SK-N-SH (cell line): ENCODE measurements at regions not wholly inside any gene's neighbourhood (a gene's known extent, or its start where the extent isn't known, plus 50 kb on each side); places are given as distances from the start of the nearest gene placed in this dataset.

Experiments used
- CTCF ChIA-PET: fragments of 300-600, 350-600 bp; formaldehyde crosslinking; extraction: SDS; loops from one replicate; lab custom pipeline; 2021; lab: Yijun Ruan, JAX
- POLR2A ChIA-PET: fragments of 350-600 bp; sonication (Branson Sonifier 250); formaldehyde crosslinking; extraction: SDS; loops from one replicate; lab custom pipeline; 2020; ENCODE audit warnings: antibody characterized with exemption, inconsistent platforms; lab: Yijun Ruan, JAX
- DNase-seq: peaks from one replicate; pipeline ENCODE4 v3.0.0; 2012
- H2AFZ ChIP-seq: fragments of 200-600 bp; sonication (generic); 2 replicates; pipeline ENCODE4 v1.8.1; 2016; ENCODE audit warnings: antibody characterized with exemption, mild to moderate bottlenecking, low read depth
- H3F3A ChIP-seq: fragments of 200-600 bp; sonication (generic); replicated peaks from 2 replicates; pipeline ENCODE3; 2016; ENCODE audit warnings: antibody characterized with exemption, mild to moderate bottlenecking; ENCODE audit not compliant: insufficient read depth
- H3K27ac ChIP-seq, 2 experiments: fragments of 200-500 bp in 1 of 2; fragments of 200-600 bp in 1 of 2; sonication (Bioruptor generic) in 1 of 2; sonication (generic), shearing (Covaris generic) in 1 of 2; 2 replicates each; pipeline versions ENCODE4 v1.5.1 to v1.6.1; 2014 to 2016; ENCODE audit warnings: low read depth in 2 of 2, inconsistent platforms in 1 of 2, low read length in 1 of 2, mild to moderate bottlenecking in 1 of 2, mixed read lengths in 1 of 2
- H3K27me3 ChIP-seq: fragments of 200-600 bp; sonication (generic), shearing (Covaris generic); 2 replicates; pipeline ENCODE4 v1.6.1; 2016; ENCODE audit warnings: mixed run types; ENCODE audit not compliant: insufficient read depth
- H3K36me3 ChIP-seq, 2 experiments: fragments of 200-500 bp in 1 of 2; fragments of 200-600 bp in 1 of 2; sonication (Bioruptor generic) in 1 of 2; sonication (generic) in 1 of 2; replicated peaks in 1 of 2; 2 replicates each; pipeline versions ENCODE3 to v1.5.1; 2014 to 2016; ENCODE audit warnings: low read length in 1 of 2, mild to moderate bottlenecking in 1 of 2; ENCODE audit not compliant: insufficient read depth in 2 of 2, control insufficient read depth in 1 of 2
- H3K4me1 ChIP-seq, 2 experiments: fragments of 200-500 bp in 1 of 2; fragments of 200-600 bp in 1 of 2; sonication (Bioruptor generic) in 1 of 2; sonication (generic), shearing (Covaris generic) in 1 of 2; 2 replicates each; pipeline versions ENCODE4 v1.5.1 to v1.6.1; 2014 to 2016; ENCODE audit warnings: low read depth in 1 of 2, low read length in 1 of 2, mixed run types in 1 of 2; ENCODE audit not compliant: insufficient read depth in 2 of 2, control insufficient read depth in 1 of 2
- H3K4me2 ChIP-seq: fragments of 200-600 bp; sonication (generic), shearing (Covaris generic); 2 replicates; pipeline ENCODE4 v1.6.1; 2017; ENCODE audit warnings: mixed run types
- H3K4me3 ChIP-seq, 2 experiments: fragments of 200-500 bp in 1 of 2; fragments of 200-600 bp in 1 of 2; sonication (Bioruptor generic) in 1 of 2; sonication (generic), shearing (Covaris generic) in 1 of 2; 2 replicates each; pipeline versions ENCODE4 v1.5.1 to v1.8.1; 2014 to 2016; ENCODE audit warnings: low read depth in 2 of 2, inconsistent platforms in 1 of 2, low read length in 1 of 2, mild to moderate bottlenecking in 1 of 2, mixed read lengths in 1 of 2, moderate library complexity in 1 of 2
- H3K79me2 ChIP-seq: fragments of 200-600 bp; sonication (generic); 2 replicates; pipeline ENCODE4 v1.8.1; 2017; ENCODE audit warnings: mild to moderate bottlenecking; ENCODE audit not compliant: insufficient read depth
- H3K9ac ChIP-seq: fragments of 200-600 bp; sonication (generic); 2 replicates; pipeline ENCODE4 v1.6.1; 2017; ENCODE audit warnings: mixed run types
- H3K9me2 ChIP-seq: fragments of 200-600 bp; sonication (generic); 2 replicates; pipeline ENCODE4 v1.6.1; 2017; ENCODE audit warnings: mixed run types
- H3K9me3 ChIP-seq: fragments of 200-600 bp; sonication (generic); 2 replicates; pipeline ENCODE4 v1.6.1; 2017; ENCODE audit warnings: mixed run types, mild to moderate bottlenecking, moderate library complexity
- H4K20me1 ChIP-seq: fragments of 200-600 bp; sonication (generic); 2 replicates; pipeline ENCODE4 v1.6.1; 2017; ENCODE audit warnings: mild to moderate bottlenecking, mixed run types; ENCODE audit not compliant: insufficient read depth
- ELF1 ChIP-seq: IDR thresholded peaks from 2 replicates; pipeline ENCODE4 v1.4.0; 2012
- EP300 ChIP-seq, 2 experiments: IDR thresholded peaks; 2 replicates each; pipeline versions ENCODE4 v1.4.0 to v1.6.1; 2012; ENCODE audit warnings: borderline replicate concordance in 1 of 2, low read depth in 1 of 2, low read length in 1 of 2
- EZH2phosphoT487 ChIP-seq: fragments of 200-600 bp; sonication (generic); IDR thresholded peaks from 2 replicates; pipeline ENCODE4 v1.6.1; 2017; ENCODE audit warnings: low read depth, mixed run types, mild to moderate bottlenecking, antibody characterized with exemption, moderate library complexity, borderline replicate concordance
- GATA2 ChIP-seq: sonication (generic); formaldehyde crosslinking; IDR thresholded peaks from 2 replicates; pipeline ENCODE4 v1.5.0; 2020; ENCODE audit warnings: mild to moderate bottlenecking, missing genetic modification reagents
- MEF2A ChIP-seq: IDR thresholded peaks from 2 replicates; pipeline ENCODE4 v1.4.0; 2012; ENCODE audit warnings: low read depth, borderline replicate concordance
- MXI1 ChIP-seq: IDR thresholded peaks from 2 replicates; pipeline ENCODE4 v1.6.1; 2012; ENCODE audit warnings: mild to moderate bottlenecking, low read depth, low read length, improper control_type of control experiment
- POLR2AphosphoS5 ChIP-seq: IDR thresholded peaks from 2 replicates; pipeline ENCODE4 v1.6.1; 2012; ENCODE audit warnings: low read depth, low read length
- RCOR1 ChIP-seq: fragments of 150-350 bp; IDR thresholded peaks from 2 replicates; pipeline ENCODE4 v1.6.1; 2017; ENCODE audit warnings: antibody characterized with exemption, low read length
- RFX5 ChIP-seq: IDR thresholded peaks from 2 replicates; pipeline ENCODE4 v1.6.1; 2012; ENCODE audit warnings: mild to moderate bottlenecking, improper control_type of control experiment, low read length
- TAF1 ChIP-seq: IDR thresholded peaks from 2 replicates; pipeline ENCODE4 v1.6.1; 2012; ENCODE audit warnings: low read depth, mild to moderate bottlenecking, low read length, moderate library complexity, borderline replicate concordance
- TEAD4 ChIP-seq: IDR thresholded peaks from 2 replicates; pipeline ENCODE4 v1.4.0; 2012; ENCODE audit warnings: mild to moderate bottlenecking, borderline replicate concordance; ENCODE audit not compliant: insufficient read depth
- WGBS: methylation state at CpG from one replicate; pipeline ENCODE4 v1.1.6; 2017; ENCODE audit warnings: low lambda C conversion rate; 5-methylcytosine and 5-hydroxymethylcytosine counted together
- TF ChIP-seq, protein P1 (sequence below): IDR thresholded peaks from 2 replicates; pipeline ENCODE4 v1.4.0; 2012; ENCODE audit warnings: low read depth, borderline replicate concordance
- TF ChIP-seq, protein P2 (sequence below): IDR thresholded peaks from 2 replicates; pipeline ENCODE4 v1.4.0; 2012; ENCODE audit warnings: low read depth
- TF ChIP-seq, protein P3 (sequence below): fragments of 200-600 bp; sonication (generic); IDR thresholded peaks from 2 replicates; pipeline ENCODE4 v1.6.1; 2017; ENCODE audit warnings: antibody characterized with exemption, mild to moderate bottlenecking, moderate library complexity

DNA sequence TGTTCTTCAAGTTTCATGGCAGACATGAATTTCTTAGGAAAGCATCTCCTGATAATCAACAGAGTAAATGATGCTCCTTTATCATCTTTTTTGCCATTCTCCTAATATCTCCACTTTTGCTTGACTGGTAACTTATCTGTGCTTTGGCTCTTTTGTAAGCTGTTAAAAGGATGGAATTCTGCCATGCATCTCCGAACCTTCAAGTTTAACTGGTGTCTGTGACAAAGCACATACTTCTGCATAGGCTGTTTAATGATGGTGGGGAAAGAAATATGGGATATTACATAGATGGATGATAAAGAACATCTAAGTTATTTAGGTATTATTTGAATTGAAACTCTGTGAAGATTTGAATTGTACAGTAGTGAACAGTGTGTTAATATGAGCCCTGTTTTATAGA, 866.9 kb upstream of the SLITRK1 start:
- Histone ChIP-seq H2AFZ (no peak overlapping the region), H3K36me3 (no peaks in the 10 kb centered on the region), H4K20me1 (no peaks in the 10 kb centered on the region), H3K9me2 (no peaks in the 10 kb centered on the region), H3K9me3 (no peaks in the 10 kb centered on the region), H3F3A (no peaks in the 10 kb centered on the region), H3K27ac (no peak overlapping the region), H3K4me3 (no peak overlapping the region), H3K27me3 (no peaks in the 10 kb centered on the region), H3K4me1 (no peaks in the 10 kb centered on the region), H3K9ac (no peak overlapping the region), H3K4me2 (no peak overlapping the region), H3K79me2 (no peaks in the 10 kb centered on the region)
- no peak for DNase-seq
- WGBS, result 3% methylated on average over 1 of the region's 1 CpG
- POLR2A ChIA-PET, result no interaction called here
- TF ChIP-seq, protein P1, sequence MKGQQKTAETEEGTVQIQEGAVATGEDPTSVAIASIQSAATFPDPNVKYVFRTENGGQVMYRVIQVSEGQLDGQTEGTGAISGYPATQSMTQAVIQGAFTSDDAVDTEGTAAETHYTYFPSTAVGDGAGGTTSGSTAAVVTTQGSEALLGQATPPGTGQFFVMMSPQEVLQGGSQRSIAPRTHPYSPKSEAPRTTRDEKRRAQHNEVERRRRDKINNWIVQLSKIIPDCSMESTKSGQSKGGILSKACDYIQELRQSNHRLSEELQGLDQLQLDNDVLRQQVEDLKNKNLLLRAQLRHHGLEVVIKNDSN, result no peak
- TF ChIP-seq, all 33 proteins: peak for 0
- CTCF ChIA-PET, result no interaction called here

DNA sequence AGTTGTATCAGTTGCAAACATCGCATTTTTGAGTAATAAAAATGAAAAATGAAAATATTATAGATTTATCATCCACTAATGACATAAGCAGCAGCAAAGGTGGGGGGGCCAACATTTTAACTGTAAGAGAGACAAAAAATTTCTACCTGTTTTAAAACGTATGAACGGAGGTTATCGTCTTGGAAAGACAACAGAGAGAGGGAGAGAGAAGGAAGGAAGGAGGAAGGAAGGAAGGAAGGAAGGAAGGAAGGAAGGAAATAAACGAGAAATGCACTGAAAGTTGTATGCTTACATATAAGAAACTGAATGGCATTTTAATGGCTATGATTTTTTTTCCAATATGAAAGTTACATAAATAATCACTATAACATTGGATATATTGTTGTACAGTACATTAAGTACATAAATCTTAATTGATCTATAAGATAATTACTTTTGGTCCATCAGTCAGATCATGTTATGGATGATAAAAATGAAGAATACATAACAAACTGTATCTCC, 862.8 kb upstream of the SLITRK1 start:
- Histone ChIP-seq H3K9me3 (no peaks in the 10 kb centered on the region), H3K27ac (no peak overlapping the region), H3F3A (no peaks in the 10 kb centered on the region), H2AFZ (no peak overlapping the region), H3K27me3 (no peaks in the 10 kb centered on the region), H3K4me2 (no peak overlapping the region), H3K36me3 (no peaks in the 10 kb centered on the region), H3K4me3 (no peak overlapping the region), H3K9ac (no peak overlapping the region), H3K9me2 (no peaks in the 10 kb centered on the region), H4K20me1 (no peaks in the 10 kb centered on the region), H3K79me2 (no peaks in the 10 kb centered on the region), H3K4me1 (no peaks in the 10 kb centered on the region)
- TF ChIP-seq TEAD4 (no peak), EP300 (IDR thresholded peaks at IDR 0.05; ENCODE audit: borderline replicate concordance in 1 of 2, low read depth in 1 of 2, low read length in 1 of 2) (no peak), ELF1 (no peak), TAF1 (no peak), MEF2A (no peak)
- ChIA-PET CTCF (no interaction called here), POLR2A (no interaction called here)
- 35% methylated on average over 5 of the region's 5 CpGs for WGBS
- DNase-seq, result no peak

DNA sequence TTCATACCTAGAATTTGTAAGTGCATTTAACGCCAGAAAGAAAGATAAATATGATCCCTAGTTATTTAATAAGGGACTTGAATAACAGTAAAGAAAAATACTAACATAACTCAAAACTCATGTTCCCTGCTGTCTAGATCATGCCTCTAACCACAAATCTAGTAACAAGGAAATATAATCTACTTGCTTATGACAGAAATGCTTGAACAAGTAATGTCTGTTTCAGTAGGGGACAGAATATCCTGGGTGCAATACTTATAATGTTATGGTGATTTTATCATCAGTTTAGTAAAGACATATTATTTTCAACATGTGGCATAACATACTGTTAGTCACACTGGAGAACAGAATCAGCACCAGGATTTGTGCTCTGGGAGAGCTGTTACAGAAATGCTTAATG, 861.9 kb upstream of the SLITRK1 start:
- POLR2A ChIA-PET, result no interaction called here
- Histone ChIP-seq H3K9me3 (no peaks in the 10 kb centered on the region), H3K27me3 (no peaks in the 10 kb centered on the region), H4K20me1 (no peaks in the 10 kb centered on the region), H3K4me3 (no peak overlapping the region)
- TF ChIP-seq RFX5 (no peak), EZH2phosphoT487 (no peak), POLR2AphosphoS5 (no peak), MXI1 (no peak), RCOR1 (no peak), GATA2 (CRISPR knock-in tag) (no peak)
- TF ChIP-seq, protein P2, sequence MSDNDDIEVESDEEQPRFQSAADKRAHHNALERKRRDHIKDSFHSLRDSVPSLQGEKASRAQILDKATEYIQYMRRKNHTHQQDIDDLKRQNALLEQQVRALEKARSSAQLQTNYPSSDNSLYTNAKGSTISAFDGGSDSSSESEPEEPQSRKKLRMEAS, result no peak
- TF ChIP-seq, protein P3, sequence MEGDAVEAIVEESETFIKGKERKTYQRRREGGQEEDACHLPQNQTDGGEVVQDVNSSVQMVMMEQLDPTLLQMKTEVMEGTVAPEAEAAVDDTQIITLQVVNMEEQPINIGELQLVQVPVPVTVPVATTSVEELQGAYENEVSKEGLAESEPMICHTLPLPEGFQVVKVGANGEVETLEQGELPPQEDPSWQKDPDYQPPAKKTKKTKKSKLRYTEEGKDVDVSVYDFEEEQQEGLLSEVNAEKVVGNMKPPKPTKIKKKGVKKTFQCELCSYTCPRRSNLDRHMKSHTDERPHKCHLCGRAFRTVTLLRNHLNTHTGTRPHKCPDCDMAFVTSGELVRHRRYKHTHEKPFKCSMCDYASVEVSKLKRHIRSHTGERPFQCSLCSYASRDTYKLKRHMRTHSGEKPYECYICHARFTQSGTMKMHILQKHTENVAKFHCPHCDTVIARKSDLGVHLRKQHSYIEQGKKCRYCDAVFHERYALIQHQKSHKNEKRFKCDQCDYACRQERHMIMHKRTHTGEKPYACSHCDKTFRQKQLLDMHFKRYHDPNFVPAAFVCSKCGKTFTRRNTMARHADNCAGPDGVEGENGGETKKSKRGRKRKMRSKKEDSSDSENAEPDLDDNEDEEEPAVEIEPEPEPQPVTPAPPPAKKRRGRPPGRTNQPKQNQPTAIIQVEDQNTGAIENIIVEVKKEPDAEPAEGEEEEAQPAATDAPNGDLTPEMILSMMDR, result no peak
- TF ChIP-seq, all 33 proteins: peak for 0
- Histone ChIP-seq H3K4me1 (no peaks in the 10 kb centered on the region), H3K9ac (no peak overlapping the region), H3K27ac (no peak overlapping the region), H3K4me2 (no peak overlapping the region), H2AFZ (no peak overlapping the region), H3K79me2 (no peaks in the 10 kb centered on the region), H3F3A (no peaks in the 10 kb centered on the region), H3K36me3 (no peaks in the 10 kb centered on the region), H3K9me2 (no peaks in the 10 kb centered on the region)
- CTCF ChIA-PET, result no interaction called here
- no peak for DNase-seq
- 18% methylated on average over 1 of the region's 1 CpG for WGBS
